ENCODE measurements at regions not wholly inside any gene's neighbourhood (a gene's known extent, or its start where the extent isn't known, plus 50 kb on each side); places are given as distances from the start of the nearest gene placed in this dataset.

- DNase-seq (ENCODE audit: low read depth), result no peak
- no peak overlapping the region for H3K4me3 ChIP-seq (ENCODE audit: low read depth, low read length)
- TF ChIP-seq CTCF (IDR thresholded peaks at IDR 0.05; ENCODE audit: low read depth, low read length) (no peak), MYC (IDR thresholded peaks at IDR 0.05; ENCODE audit: low read depth, low read length) (no peak), POLR2A (IDR thresholded peaks at IDR 0.05; ENCODE audit: extremely low read depth, insufficient read length) (no peak)
- TF ChIP-seq, protein P1, sequence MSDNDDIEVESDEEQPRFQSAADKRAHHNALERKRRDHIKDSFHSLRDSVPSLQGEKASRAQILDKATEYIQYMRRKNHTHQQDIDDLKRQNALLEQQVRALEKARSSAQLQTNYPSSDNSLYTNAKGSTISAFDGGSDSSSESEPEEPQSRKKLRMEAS (IDR thresholded peaks at IDR 0.05; ENCODE audit: low read depth, low read length), result no peak
These were observed 825.8 kb downstream of the SOCS6 start for GRCh38 chr18:71114550-71115210.

GRCh38 chr18:71107244-71107643 is 818.4 kb downstream of the SOCS6 start:
- DNase-seq (ENCODE audit: low read depth), result no peak
- TF ChIP-seq, protein P1 (IDR thresholded peaks at IDR 0.05; ENCODE audit: low read depth, low read length), result no peak
- TF ChIP-seq CTCF (IDR thresholded peaks at IDR 0.05; ENCODE audit: low read depth, low read length) (no peak), POLR2A (IDR thresholded peaks at IDR 0.05; ENCODE audit: extremely low read depth, insufficient read length) (no peak), MYC (IDR thresholded peaks at IDR 0.05; ENCODE audit: low read depth, low read length) (no peak)
- no peak overlapping the region for H3K4me3 ChIP-seq (ENCODE audit: low read depth, low read length)

DNA sequence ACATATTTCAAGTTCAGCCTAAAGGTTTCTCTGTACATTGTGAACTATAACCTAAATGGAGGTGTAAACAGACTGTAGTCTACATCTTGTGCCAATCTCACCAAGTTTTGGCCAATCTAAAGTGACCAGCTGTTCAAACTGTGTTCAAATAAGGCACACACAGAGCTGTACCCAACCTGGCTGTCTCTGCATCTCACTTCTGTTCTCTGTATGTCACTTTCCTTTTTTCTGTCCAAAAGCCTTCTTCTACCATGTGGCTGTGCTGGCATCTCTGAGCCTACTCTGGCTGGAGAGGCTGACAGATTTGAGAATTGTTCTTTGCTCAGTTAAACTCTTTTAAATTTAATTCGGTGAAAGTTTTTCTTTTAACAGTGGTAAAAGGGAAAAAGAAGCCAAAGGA is 817.9 kb downstream of the SOCS6 start:
- DNase-seq (ENCODE audit: low read depth), result no peak
- no peak overlapping the region for H3K4me3 ChIP-seq (ENCODE audit: low read depth, low read length)
- no peak for TF ChIP-seq POLR2A (IDR thresholded peaks at IDR 0.05; ENCODE audit: extremely low read depth, insufficient read length)
- TF ChIP-seq, protein P1 (IDR thresholded peaks at IDR 0.05; ENCODE audit: low read depth, low read length), result no peak
- TF ChIP-seq MYC (IDR thresholded peaks at IDR 0.05; ENCODE audit: low read depth, low read length), result no peak
- no peak for TF ChIP-seq CTCF (IDR thresholded peaks at IDR 0.05; ENCODE audit: low read depth, low read length)

GRCh38 chr18:71105994-71106546 is 817.2 kb downstream of the SOCS6 start:
- DNase-seq (ENCODE audit: low read depth), result no peak
- TF ChIP-seq, protein P1 (IDR thresholded peaks at IDR 0.05; ENCODE audit: low read depth, low read length), result no peak
- TF ChIP-seq MYC (IDR thresholded peaks at IDR 0.05; ENCODE audit: low read depth, low read length) (no peak), CTCF (IDR thresholded peaks at IDR 0.05; ENCODE audit: low read depth, low read length) (no peak), POLR2A (IDR thresholded peaks at IDR 0.05; ENCODE audit: extremely low read depth, insufficient read length) (no peak)
- H3K4me3 ChIP-seq (ENCODE audit: low read depth, low read length), result no peak overlapping the region

DNA sequence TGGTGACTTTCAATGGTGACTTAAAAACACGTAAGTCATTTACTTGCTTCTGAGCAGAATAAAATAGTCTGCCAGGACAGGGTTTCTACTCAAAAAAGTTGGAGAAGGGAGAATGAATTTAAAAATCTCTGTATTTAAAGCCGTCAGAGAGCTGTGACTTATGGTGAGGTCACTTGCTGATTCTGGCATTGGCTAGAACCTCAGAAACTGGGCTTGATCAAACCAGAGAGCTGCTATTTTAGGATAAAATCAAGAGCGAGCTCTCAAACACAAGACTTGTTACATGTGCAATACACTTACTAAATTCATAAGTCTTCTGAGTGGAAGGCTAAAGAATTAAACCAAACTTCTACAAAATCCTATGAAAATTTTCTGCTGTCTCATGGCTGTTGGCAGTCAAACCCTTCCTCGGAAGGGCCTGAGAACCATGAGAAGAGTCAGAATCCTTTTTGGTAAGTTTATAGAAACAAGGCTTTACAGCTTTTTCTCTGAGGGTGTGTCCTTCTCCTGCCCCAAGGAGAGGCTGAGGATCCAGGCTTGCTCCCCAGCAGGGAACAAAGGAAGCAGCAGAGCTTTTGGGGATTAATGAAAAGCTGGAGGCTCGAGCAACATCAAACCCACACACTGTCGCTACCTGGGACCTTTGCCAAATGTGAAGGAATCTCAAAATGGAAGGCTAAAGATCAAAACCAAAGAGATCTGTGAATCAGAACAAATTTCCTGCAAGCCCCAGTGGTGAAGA is 816.4 kb downstream of the SOCS6 start:
- H3K4me3 ChIP-seq (ENCODE audit: low read depth, low read length), result no peak overlapping the region
- no peak for DNase-seq (ENCODE audit: low read depth)
- no peak for TF ChIP-seq POLR2A (IDR thresholded peaks at IDR 0.05; ENCODE audit: extremely low read depth, insufficient read length)
- no peak for TF ChIP-seq CTCF (IDR thresholded peaks at IDR 0.05; ENCODE audit: low read depth, low read length)
- TF ChIP-seq, protein P1 (IDR thresholded peaks at IDR 0.05; ENCODE audit: low read depth, low read length), result no peak
- no peak for TF ChIP-seq MYC (IDR thresholded peaks at IDR 0.05; ENCODE audit: low read depth, low read length)

Measured in NB4 (cell line).